AG08395 (cell line): ENCODE measurements at regions not wholly inside any gene's neighbourhood (a gene's known extent, or its start where the extent isn't known, plus 50 kb on each side); places are given as distances from the start of the nearest gene placed in this dataset.
"Not testable (repeated sequence)": the region's sequence is repeated elsewhere in the genome, so short reads cannot be mapped to it uniquely, and the experiment has no call there.

Source experiments
- DNase-seq: peaks from one replicate; pipeline ENCODE4 v3.0.0; 2012; ENCODE audit warnings: mixed read lengths, low spot score

GRCh38 chrX:36650622-36651021, 357.5 kb upstream of the FAM47C start:
- DNase-seq, result no peak

DNA sequence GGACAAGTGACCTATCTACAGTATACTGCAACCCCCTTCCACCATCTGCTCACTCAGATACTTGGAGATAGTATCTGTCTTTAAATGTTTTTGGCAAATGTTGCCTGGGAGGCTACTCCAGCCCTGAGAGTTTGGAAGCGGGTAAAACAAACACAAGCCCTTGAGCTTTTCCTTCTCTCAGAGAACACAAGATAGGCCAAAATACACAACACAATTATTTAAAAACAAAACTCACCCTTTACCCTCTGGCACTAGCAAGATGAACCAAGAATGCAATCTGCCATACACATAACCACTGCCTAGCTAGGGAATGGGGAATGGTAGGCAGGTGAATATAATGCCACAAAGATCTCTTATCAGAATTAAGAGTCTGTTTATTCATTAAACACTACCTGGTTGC, 324.7 kb upstream of the FAM47C start:
- no peak for DNase-seq

- no peak for DNase-seq
Observed at GRCh38 chrX:36684053-36684452, 324.1 kb upstream of the FAM47C start.

GRCh38 chrX:36721990-36722389, 286.2 kb upstream of the FAM47C start:
- DNase-seq, result no peak

DNA sequence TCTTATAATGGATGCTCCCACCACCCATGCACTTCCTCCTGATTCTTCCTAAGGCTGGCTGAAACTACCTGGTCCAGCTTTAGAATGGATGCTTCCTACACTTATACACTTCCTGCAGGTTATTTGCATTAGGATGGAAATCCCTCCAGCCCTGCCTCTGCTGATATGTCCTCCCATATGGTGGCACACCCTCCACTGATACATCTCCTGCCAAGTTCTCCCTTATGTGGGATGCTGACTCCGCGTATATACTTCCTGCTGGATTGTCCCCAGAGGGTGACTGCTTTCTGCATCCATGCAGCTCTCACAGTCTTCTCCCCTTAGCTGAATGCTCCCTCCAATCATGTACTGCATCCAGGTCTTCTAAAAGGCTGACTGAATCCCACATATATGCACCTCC, 254.6 kb upstream of the FAM47C start:
- no peak for DNase-seq

DNA sequence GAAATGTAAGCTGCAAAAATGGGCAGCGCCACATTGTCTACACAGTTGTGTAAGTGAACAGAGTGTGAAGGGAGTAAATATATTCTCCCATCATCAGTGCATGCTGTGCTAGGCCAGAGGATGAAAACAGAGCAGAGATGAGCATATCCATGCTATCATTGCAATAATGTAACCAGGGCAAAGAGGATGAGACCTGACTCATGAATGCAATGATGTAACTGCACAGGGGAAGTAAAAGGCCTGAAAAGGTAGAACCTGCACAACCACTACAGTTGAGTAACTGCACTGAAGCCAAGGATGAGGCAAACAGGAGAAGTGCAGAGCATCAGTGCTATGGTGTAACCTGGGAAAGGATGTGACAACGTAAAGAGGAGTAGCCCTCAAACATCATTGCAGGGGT, 220.4 kb upstream of the FAM47C start:
- DNase-seq, result no peak

DNA sequence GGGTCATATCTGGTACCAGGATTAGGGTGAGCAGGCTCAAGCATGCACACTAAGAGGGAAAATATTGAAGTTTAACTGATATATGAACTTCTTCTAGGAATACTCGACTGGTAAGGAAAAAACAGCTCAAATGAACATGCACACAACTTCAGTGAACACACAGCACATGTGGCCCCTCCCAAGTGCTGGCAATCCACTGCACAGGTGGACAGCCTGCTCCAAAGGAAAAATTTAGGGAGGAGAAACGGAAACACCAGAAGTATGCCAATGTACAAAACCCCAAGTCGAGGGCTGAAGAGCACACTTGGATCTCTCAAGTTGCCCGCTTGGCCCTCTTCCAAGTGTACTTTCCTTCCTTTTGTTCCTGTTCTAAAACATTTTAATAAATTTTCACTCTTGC, 205.0 kb upstream of the FAM47C start:
- no peak for DNase-seq

DNA sequence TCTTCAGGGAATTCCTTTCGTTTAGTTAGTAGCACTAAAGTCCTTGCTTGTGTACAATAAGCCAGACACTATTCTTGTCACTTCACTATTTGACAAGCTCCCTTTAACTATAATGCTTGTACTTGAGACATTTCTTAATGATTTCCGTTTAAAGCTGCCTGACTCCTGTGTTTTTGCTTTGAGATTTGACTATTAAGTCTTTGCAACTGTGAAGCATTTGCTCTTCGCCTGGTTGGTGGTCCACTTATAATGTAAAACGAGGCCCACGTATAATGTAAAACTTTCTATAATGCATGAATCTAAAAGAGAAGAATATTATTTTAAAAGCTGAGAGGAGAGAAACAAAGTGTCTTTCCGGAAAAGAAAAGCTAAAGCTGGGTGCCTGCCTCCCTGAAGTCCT, 204.1 kb upstream of the FAM47C start:
- DNase-seq, result no peak

GRCh38 chrX:36844857-36845256, 163.3 kb upstream of the FAM47C start:
- DNase-seq, result no peak

DNA sequence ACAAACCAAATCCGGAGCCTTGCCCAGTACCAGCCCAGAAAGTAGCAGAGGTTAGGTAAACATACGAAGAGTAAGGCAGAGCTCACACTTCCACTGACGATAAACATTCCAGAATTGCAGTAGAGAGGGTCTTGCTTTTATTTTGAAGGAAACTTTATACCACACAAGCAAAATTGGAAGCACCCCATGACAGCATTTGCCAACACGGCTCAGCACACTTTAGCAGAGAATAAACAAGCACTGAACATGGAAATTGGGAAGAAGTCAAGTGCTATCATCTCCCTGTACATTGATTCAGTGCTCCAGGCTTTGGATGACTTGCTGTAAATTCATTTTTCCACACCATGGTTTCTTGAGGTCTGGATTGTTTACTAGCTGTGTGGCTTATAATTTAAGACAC, 160.7 kb upstream of the FAM47C start:
- DNase-seq, result no peak

- DNase-seq, result no peak
Observed at GRCh38 chrX:36849407-36849806, 158.8 kb upstream of the FAM47C start.

GRCh38 chrX:36856849-36857248, 151.3 kb upstream of the FAM47C start:
- DNase-seq, result no peak

DNA sequence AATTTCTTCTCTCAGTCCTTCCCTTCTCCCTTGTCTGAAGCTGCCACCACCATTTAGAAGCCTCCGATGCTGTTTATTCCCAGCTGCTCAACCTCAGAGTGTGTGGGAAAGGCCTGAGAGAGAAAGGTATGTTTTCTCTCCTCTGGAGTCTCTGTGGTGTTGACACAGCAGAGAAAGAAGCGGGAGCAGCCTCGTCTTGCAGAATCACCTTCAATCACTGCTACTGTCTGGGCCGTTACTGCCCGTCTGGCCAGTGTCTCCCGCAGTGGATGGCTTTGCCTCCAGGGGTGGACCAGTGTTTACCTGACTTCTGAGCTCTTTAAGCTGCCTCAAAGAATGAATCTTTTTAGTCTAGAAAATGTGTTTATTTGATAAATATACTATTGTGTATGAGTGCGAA, 148.9 kb upstream of the FAM47C start:
- no peak for DNase-seq

GRCh38 chrX:36861601-36862000, 146.6 kb upstream of the FAM47C start:
- DNase-seq, result no peak

- peak; percentile 17 for DNase-seq
Observed at GRCh38 chrX:36867143-36867542, 141.0 kb upstream of the FAM47C start.

DNA sequence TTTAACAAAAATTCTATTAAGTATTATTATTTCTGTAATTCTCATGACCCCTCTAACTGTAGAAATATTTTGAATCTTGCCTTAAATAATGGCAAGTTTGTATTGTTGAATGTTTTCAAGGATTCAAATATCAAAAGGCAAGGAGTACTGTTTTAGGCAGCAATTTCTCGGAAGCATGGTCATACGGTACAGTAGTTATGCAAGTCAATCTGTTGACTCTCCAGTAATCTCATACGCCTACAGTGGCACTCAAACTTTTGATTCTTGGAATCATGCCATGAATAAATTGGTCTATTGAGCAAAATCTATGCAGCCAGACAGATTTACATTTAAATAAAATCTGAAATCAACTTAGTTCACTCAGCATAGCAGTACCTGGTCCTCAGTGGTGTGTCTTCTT, 139.6 kb upstream of the FAM47C start:
- no peak for DNase-seq

- DNase-seq, result no peak
Observed at GRCh38 chrX:36869457-36869856, 138.7 kb upstream of the FAM47C start.

- DNase-seq, result no peak
Observed at GRCh38 chrX:36897690-36898089, 110.5 kb upstream of the FAM47C start.

- peak; percentile 28 for DNase-seq
Observed at GRCh38 chrX:36898301-36898700, 109.9 kb upstream of the FAM47C start.

DNA sequence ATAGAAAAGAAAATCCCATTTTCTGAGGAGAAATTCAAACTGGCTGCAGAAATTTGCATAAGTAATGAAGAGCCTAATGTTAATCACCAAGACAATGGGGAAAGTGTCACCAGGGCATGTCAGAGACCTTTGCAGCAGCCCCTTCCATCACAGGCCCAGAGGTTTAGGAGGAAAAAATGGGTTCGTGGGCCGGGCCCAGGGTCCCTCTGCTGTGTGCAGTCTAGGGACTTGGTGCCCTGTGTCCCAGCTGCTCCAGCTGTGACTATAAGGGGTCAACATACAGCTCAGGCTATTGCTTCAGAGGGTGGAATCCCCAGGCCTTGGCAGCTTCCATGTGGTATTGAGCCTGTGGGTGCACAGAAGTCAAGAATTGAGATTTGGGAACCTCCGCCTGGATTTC, 103.6 kb upstream of the FAM47C start:
- DNase-seq, result not testable (repeated sequence)

- peak; percentile 30 for DNase-seq
Observed at GRCh38 chrX:36908801-36909675, 99.1 kb upstream of the FAM47C start.

- no peak for DNase-seq
Observed at GRCh38 chrX:36909676-36910030, 98.5 kb upstream of the FAM47C start.

- no peak for DNase-seq
Observed at GRCh38 chrX:36913551-36913950, 94.6 kb upstream of the FAM47C start.

DNA sequence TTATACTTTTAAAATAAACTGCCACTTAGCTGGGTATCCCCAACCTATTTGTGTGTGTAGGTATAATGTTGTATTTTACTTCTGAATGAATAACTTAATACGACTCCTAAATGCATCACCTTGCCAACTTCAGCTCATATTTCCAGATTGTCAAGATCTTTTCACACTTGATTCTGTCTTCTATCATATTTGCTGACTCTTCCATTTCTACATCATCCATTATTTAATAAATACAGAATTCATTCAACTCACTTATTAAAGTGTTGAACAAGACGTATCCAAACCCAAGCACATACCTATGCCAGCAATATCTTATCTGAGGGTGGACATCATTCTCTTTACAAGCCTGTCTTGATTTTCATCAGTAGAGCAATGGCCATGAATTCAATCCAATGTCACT, 91.2 kb upstream of the FAM47C start:
- no peak for DNase-seq
